Ishikawa (cell line): ENCODE measurements at regions not wholly inside any gene's neighbourhood (a gene's known extent, or its start where the extent isn't known, plus 50 kb on each side); places are given as distances from the start of the nearest gene placed in this dataset.

Experiments used
- CEBPB ChIP-seq: IDR thresholded peaks from 2 replicates; pipeline ENCODE4 v1.6.1; 2012
- CREB1 ChIP-seq: IDR thresholded peaks from 2 replicates; pipeline ENCODE4 v1.6.1; 2012; ENCODE audit warnings: low read depth
- EGR1 ChIP-seq: IDR thresholded peaks from 2 replicates; pipeline ENCODE4 v1.6.1; 2012
- EP300 ChIP-seq: IDR thresholded peaks from 2 replicates; pipeline ENCODE4 v1.6.1; 2012; ENCODE audit warnings: borderline replicate concordance
- NFIC ChIP-seq: IDR thresholded peaks from 2 replicates; pipeline ENCODE4 v1.6.1; 2012
- RAD21 ChIP-seq: IDR thresholded peaks from 2 replicates; pipeline ENCODE4 v1.6.1; 2012; ENCODE audit warnings: low read depth
- TAF1 ChIP-seq: IDR thresholded peaks from 2 replicates; pipeline ENCODE4 v1.6.1; 2012; ENCODE audit warnings: low read depth, mild to moderate bottlenecking
- TCF12 ChIP-seq: IDR thresholded peaks from 2 replicates; pipeline ENCODE4 v1.6.1; 2012; ENCODE audit warnings: low read depth
- TEAD4 ChIP-seq: IDR thresholded peaks from 2 replicates; pipeline ENCODE4 v1.6.1; 2012
- YY1 ChIP-seq: IDR thresholded peaks from 2 replicates; pipeline ENCODE4 v1.6.1; 2012; ENCODE audit warnings: low read depth
- ZBTB7A ChIP-seq: IDR thresholded peaks from 2 replicates; pipeline ENCODE4 v1.6.1; 2012; ENCODE audit warnings: low read depth
- TF ChIP-seq, protein P1 (sequence below): IDR thresholded peaks from 2 replicates; pipeline ENCODE4 v1.6.1; 2012; ENCODE audit warnings: low read depth, mild to moderate bottlenecking
- TF ChIP-seq, protein P2 (sequence below): IDR thresholded peaks from 2 replicates; pipeline ENCODE4 v1.6.1; 2012
- TF ChIP-seq, protein P3 (sequence below): IDR thresholded peaks from 2 replicates; pipeline ENCODE4 v1.6.1; 2012

DNA sequence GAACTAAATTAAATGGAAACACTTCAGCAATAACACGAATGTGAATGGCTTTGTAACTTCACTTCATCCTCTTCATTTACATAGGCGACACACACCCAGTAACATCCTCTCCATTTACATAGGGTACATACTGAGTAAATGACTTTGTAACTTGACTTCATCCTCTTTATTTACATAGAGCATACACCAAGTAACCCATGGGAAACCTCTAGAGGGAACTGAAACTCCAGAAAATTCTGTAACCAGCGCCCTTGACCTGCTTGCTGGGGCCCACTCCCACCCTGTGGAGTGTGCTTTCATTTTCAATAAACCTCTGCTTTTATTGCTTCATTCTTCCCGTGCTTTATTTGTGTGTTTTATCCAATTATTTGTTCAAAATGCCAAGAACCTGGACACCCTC is 81.6 kb upstream of the OPRM1 start:
- TF ChIP-seq, protein P1, sequence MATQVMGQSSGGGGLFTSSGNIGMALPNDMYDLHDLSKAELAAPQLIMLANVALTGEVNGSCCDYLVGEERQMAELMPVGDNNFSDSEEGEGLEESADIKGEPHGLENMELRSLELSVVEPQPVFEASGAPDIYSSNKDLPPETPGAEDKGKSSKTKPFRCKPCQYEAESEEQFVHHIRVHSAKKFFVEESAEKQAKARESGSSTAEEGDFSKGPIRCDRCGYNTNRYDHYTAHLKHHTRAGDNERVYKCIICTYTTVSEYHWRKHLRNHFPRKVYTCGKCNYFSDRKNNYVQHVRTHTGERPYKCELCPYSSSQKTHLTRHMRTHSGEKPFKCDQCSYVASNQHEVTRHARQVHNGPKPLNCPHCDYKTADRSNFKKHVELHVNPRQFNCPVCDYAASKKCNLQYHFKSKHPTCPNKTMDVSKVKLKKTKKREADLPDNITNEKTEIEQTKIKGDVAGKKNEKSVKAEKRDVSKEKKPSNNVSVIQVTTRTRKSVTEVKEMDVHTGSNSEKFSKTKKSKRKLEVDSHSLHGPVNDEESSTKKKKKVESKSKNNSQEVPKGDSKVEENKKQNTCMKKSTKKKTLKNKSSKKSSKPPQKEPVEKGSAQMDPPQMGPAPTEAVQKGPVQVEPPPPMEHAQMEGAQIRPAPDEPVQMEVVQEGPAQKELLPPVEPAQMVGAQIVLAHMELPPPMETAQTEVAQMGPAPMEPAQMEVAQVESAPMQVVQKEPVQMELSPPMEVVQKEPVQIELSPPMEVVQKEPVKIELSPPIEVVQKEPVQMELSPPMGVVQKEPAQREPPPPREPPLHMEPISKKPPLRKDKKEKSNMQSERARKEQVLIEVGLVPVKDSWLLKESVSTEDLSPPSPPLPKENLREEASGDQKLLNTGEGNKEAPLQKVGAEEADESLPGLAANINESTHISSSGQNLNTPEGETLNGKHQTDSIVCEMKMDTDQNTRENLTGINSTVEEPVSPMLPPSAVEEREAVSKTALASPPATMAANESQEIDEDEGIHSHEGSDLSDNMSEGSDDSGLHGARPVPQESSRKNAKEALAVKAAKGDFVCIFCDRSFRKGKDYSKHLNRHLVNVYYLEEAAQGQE = no peak
- TF ChIP-seq TCF12 (no peak), RAD21 (no peak), EP300 (no peak), TAF1 (no peak), EGR1 (no peak), YY1 (no peak), CREB1 (no peak), TEAD4 (no peak), CEBPB (no peak), ZBTB7A (no peak), NFIC (no peak)
- TF ChIP-seq, protein P2, sequence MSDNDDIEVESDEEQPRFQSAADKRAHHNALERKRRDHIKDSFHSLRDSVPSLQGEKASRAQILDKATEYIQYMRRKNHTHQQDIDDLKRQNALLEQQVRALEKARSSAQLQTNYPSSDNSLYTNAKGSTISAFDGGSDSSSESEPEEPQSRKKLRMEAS = no peak
- TF ChIP-seq, protein P3, sequence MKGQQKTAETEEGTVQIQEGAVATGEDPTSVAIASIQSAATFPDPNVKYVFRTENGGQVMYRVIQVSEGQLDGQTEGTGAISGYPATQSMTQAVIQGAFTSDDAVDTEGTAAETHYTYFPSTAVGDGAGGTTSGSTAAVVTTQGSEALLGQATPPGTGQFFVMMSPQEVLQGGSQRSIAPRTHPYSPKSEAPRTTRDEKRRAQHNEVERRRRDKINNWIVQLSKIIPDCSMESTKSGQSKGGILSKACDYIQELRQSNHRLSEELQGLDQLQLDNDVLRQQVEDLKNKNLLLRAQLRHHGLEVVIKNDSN = no peak
